CD14-positive monocyte (primary cell): ENCODE measurements at regions not wholly inside any gene's neighbourhood (a gene's known extent, or its start where the extent isn't known, plus 50 kb on each side); places are given as distances from the start of the nearest gene placed in this dataset.

ENCODE experiments used
- DNase-seq, 3 donors: peaks; one replicate each; pipeline ENCODE4 v3.0.0-alpha.2; 2011 to 2022
- H2AFZ ChIP-seq: 2 replicates; pipeline ENCODE4 v1.6.0; 2012; ENCODE audit warnings: mild to moderate bottlenecking, low read depth, low read length, inconsistent platforms; ENCODE audit not compliant: insufficient read depth, poor library complexity, severe bottlenecking
- H3K27ac ChIP-seq, 2 donors: 1 replicate in 1 of 2; 2 replicates in 1 of 2; pipeline ENCODE4 v1.5.1; 2012 to 2013; ENCODE audit warnings: low read length in 2 of 2, control low read depth in 1 of 2, inconsistent platforms in 1 of 2, low read depth in 1 of 2, mild to moderate bottlenecking in 1 of 2
- H3K27me3 ChIP-seq, 2 donors: one replicate each; pipeline versions ENCODE4 v1.6.0 to v1.6.1; 2011 to 2013; ENCODE audit warnings: low read length in 2 of 2; ENCODE audit not compliant: control insufficient read depth in 2 of 2, insufficient read depth in 2 of 2
- H3K36me3 ChIP-seq, 2 donors: replicated peaks in 1 of 2; 1 replicate in 1 of 2; 2 replicates in 1 of 2; pipeline versions ENCODE4 v1.5.1 to v1.6.1; 2012 to 2013; ENCODE audit warnings: low read length in 2 of 2, control low read depth in 1 of 2, inconsistent platforms in 1 of 2, mild to moderate bottlenecking in 1 of 2; ENCODE audit not compliant: insufficient read depth in 2 of 2, control insufficient read depth in 1 of 2
- H3K4me1 ChIP-seq, 2 donors: 1 replicate in 1 of 2; 2 replicates in 1 of 2; pipeline versions ENCODE4 v1.5.1 to v1.6.1; 2012 to 2013; ENCODE audit warnings: low read length in 2 of 2, control low read depth in 1 of 2, inconsistent platforms in 1 of 2, mild to moderate bottlenecking in 1 of 2, moderate library complexity in 1 of 2; ENCODE audit not compliant: insufficient read depth in 2 of 2, control insufficient read depth in 1 of 2
- H3K4me2 ChIP-seq: replicated peaks from 2 replicates; pipeline ENCODE3; 2012; ENCODE audit warnings: low read length, moderate library complexity, mild to moderate bottlenecking; ENCODE audit not compliant: poor library complexity, severe bottlenecking; ENCODE audit errors: extremely low read depth
- H3K4me3 ChIP-seq, 3 experiments: fragments of 200-600 bp in 1 of 3; sonication (generic) in 1 of 3; replicated peaks in 1 of 3; 1 replicate in 2 of 3; 2 replicates in 1 of 3; pipeline ENCODE4 v1.5.1; 2011 to 2013; ENCODE audit warnings: low read length in 3 of 3, mild to moderate bottlenecking in 3 of 3, control low read depth in 2 of 3, low read depth in 2 of 3, inconsistent platforms in 1 of 3, moderate library complexity in 1 of 3
- H3K79me2 ChIP-seq: 2 replicates; pipeline ENCODE4 v1.6.0; 2012; ENCODE audit warnings: mild to moderate bottlenecking, control low read depth, inconsistent platforms, low read length, moderate library complexity; ENCODE audit not compliant: insufficient read depth
- H3K9ac ChIP-seq: 2 replicates; pipeline ENCODE4 v1.6.0; 2017; ENCODE audit warnings: low read length, mild to moderate bottlenecking; ENCODE audit not compliant: insufficient read depth, poor library complexity, severe bottlenecking
- H3K9me3 ChIP-seq, 2 donors: replicated peaks in 1 of 2; 1 replicate in 1 of 2; 2 replicates in 1 of 2; pipeline versions ENCODE4 v1.5.1 to v1.6.1; 2012 to 2013; ENCODE audit warnings: low read length in 2 of 2, control low read depth in 1 of 2; ENCODE audit not compliant: control insufficient read depth in 1 of 2, insufficient read depth in 1 of 2
- H4K20me1 ChIP-seq: 2 replicates; pipeline ENCODE4 v1.6.0; 2012; ENCODE audit warnings: mild to moderate bottlenecking, low read length, control low read depth, moderate library complexity; ENCODE audit not compliant: insufficient read depth
- H3K27ac Mint-ChIP-seq, 7 donors: one replicate each; pipeline ENCODE4 v1.8.0; 2020; ENCODE audit warnings: mild to moderate bottlenecking in 7 of 7, mixed read lengths in 7 of 7, moderate library complexity in 6 of 7, inconsistent platforms in 2 of 7
- H3K27me3 Mint-ChIP-seq, 3 donors: one replicate each; pipeline ENCODE4 v1.8.0; 2021 to 2022; ENCODE audit warnings: low read depth in 3 of 3, mild to moderate bottlenecking in 3 of 3, mixed read lengths in 3 of 3, moderate library complexity in 3 of 3, inconsistent platforms in 1 of 3
- H3K36me3 Mint-ChIP-seq, 2 donors: one replicate each; pipeline ENCODE4 v1.8.0; 2020; ENCODE audit warnings: mixed read lengths in 2 of 2, inconsistent platforms in 1 of 2, mild to moderate bottlenecking in 1 of 2
- H3K4me1 Mint-ChIP-seq: one replicate; pipeline ENCODE4 v1.8.0; 2020; ENCODE audit warnings: mild to moderate bottlenecking, mixed read lengths
- H3K4me3 Mint-ChIP-seq, 2 donors: one replicate each; pipeline ENCODE4 v1.8.0; 2020; ENCODE audit warnings: mild to moderate bottlenecking in 2 of 2, mixed read lengths in 2 of 2, moderate library complexity in 1 of 2
- H3K9me3 Mint-ChIP-seq, 7 donors: one replicate each; pipeline ENCODE4 v1.8.0; 2020 to 2022; ENCODE audit warnings: mixed read lengths in 7 of 7, mild to moderate bottlenecking in 6 of 7, moderate library complexity in 6 of 7, inconsistent platforms in 2 of 7
- WGBS: methylation state at CpG from one replicate; pipeline ENCODE4 v1.1.5; 2013; ENCODE audit warnings: missing lambda C conversion rate; ENCODE audit not compliant: insufficient coverage; 5-methylcytosine and 5-hydroxymethylcytosine counted together
- intact Hi-C, 2 donors: fragments of 100-400 bp; cut with micrococcal nuclease; formaldehyde crosslinking; loops; one replicate each; pipeline versions ENCODE4 v1.15.0 to v1.15.1; 2023
- TF ChIP-seq, protein P1 (sequence below): fragments of 200-600 bp; IDR thresholded peaks from one replicate; pipeline ENCODE4 v1.8.0; 2022; ENCODE audit warnings: antibody characterized with exemption, mild to moderate bottlenecking

DNA sequence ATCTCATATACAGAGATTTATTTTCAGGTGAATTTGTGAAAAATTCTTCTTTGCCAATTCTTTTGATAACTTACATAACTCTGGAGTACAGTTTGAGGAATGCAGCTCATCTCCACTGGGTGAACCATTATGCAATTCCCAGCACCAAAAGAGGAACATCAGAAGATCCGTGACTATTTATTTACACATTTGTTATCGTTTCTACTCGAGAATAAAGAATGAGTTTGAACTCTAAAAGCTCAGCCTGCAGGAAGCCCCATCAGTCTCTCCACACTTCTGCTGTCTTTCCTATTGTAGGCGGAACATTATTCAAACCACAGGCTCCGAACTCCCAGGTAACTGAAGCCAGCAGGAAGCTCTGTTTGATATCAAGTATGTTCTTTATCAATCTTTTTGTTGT, 95.9 kb upstream of the IFNGR1 start:
- no peaks in the 10 kb centered on the region for H3K9me3 ChIP-seq
- H3K36me3 ChIP-seq, result no peaks in the 10 kb centered on the region
- H3K4me1 ChIP-seq, result peaks cover 19 to 23% of the 10 kb centered on the region in 2 donors
- peak overlapping the region; percentile 77 to 92 (median 91) for H3K27ac Mint-ChIP-seq
- peak overlapping the region in 1 of 2 donors; percentile 70 for H3K27ac ChIP-seq
- H3K4me3 Mint-ChIP-seq, result peak overlapping the region in 1 of 2 donors; percentile 80
- intact Hi-C loops, result loop anchor here (2.0 to 10.0 kb wide), 4 partner anchors 44 to 170 kb away; no protein-coding TSS in a partner anchor
- H3K27me3 ChIP-seq, result no peaks in the 10 kb centered on the region
- peak overlapping the region; percentile 34 for H2AFZ ChIP-seq
- no peak overlapping the region for H3K9ac ChIP-seq
- peak overlapping the region; percentile 58 for H3K4me2 ChIP-seq
- H3K36me3 Mint-ChIP-seq, result no peaks in the 10 kb centered on the region
- H4K20me1 ChIP-seq, result no peaks in the 10 kb centered on the region
- TF ChIP-seq, protein P1, sequence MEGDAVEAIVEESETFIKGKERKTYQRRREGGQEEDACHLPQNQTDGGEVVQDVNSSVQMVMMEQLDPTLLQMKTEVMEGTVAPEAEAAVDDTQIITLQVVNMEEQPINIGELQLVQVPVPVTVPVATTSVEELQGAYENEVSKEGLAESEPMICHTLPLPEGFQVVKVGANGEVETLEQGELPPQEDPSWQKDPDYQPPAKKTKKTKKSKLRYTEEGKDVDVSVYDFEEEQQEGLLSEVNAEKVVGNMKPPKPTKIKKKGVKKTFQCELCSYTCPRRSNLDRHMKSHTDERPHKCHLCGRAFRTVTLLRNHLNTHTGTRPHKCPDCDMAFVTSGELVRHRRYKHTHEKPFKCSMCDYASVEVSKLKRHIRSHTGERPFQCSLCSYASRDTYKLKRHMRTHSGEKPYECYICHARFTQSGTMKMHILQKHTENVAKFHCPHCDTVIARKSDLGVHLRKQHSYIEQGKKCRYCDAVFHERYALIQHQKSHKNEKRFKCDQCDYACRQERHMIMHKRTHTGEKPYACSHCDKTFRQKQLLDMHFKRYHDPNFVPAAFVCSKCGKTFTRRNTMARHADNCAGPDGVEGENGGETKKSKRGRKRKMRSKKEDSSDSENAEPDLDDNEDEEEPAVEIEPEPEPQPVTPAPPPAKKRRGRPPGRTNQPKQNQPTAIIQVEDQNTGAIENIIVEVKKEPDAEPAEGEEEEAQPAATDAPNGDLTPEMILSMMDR, result no peak
- no CpG with 5 or more reads among the region's 5 CpGs for WGBS
- H3K79me2 ChIP-seq, result no peaks in the 10 kb centered on the region
- peaks cover 20% of the 10 kb centered on the region for H3K4me1 Mint-ChIP-seq
- DNase-seq, result peak; percentile 67 to 88 (median 86)
- H3K4me3 ChIP-seq, result peak overlapping the region in 1 of 3 experiments; percentile 56
- peaks cover 0 to 4% (median 3%) of the 10 kb centered on the region in 3 donors for H3K27me3 Mint-ChIP-seq
- no peaks in the 10 kb centered on the region for H3K9me3 Mint-ChIP-seq

DNA sequence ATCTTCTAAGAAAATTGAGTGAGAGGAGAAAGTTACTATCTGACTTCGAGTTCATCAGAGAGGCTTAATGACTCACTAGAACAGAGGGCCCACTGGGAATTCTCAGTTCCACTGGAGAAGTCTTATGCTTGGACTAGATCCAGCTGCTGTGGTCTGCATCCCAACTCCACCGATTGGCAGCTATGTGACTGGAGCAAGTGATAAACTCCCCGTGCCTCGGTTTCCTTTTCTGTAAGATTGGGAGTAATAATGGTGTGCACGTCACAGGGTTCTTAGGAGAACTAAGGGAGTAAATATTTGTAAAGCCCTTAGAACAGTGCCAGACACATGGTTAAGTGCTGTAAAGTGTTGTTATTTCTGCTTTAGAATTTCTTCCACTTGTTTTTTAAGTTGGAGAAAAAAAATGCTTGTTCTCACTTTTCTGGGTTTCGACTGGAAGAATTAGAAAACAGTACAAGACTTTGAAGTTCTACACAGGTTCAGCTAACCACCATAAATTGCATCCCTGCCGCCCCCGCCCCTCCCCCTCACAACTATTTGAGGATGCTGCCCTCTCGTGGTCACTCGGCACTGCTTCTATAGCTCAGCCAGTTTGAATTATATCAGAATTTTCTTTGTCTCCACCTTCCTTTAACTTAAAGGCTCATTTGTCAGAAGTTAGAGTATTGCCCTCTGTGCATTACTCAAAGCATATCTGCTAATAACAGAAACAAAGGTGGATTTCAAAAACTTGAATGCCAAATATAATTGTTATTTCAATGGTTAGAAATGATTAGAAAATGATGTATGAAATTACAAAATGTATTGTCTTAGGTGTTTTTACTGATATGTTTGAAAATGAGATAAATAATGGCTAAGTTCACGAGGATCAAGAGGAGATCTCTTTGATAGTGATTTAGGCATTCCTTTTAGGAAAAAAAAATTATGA, 95.0 kb upstream of the IFNGR1 start:
- H3K27me3 Mint-ChIP-seq, result peaks cover 0 to 4% (median 3%) of the 10 kb centered on the region in 3 donors
- peaks cover 29% of the 10 kb centered on the region for H3K4me1 Mint-ChIP-seq
- Histone ChIP-seq H3K9me3 (no peaks in the 10 kb centered on the region), H3K27me3 (no peaks in the 10 kb centered on the region), H4K20me1 (no peaks in the 10 kb centered on the region), H3K4me2 (peak overlapping the region; percentile 9), H3K36me3 (no peaks in the 10 kb centered on the region), H3K27ac (no peak overlapping the region), H2AFZ (no peak overlapping the region), H3K4me1 (peaks cover 28 to 32% of the 10 kb centered on the region in 2 donors), H3K4me3 (no peak overlapping the region), H3K79me2 (no peaks in the 10 kb centered on the region), H3K9ac (no peak overlapping the region)
- H3K27ac Mint-ChIP-seq, result peak overlapping the region in 1 of 7 donors; percentile 68
- H3K9me3 Mint-ChIP-seq, result no peaks in the 10 kb centered on the region
- TF ChIP-seq, protein P1, result peak; percentile 83
- no peak overlapping the region for H3K4me3 Mint-ChIP-seq
- DNase-seq, result peak; percentile 54 to 80 (median 72)
- 29% methylated on average over 7 of the region's 11 CpGs for WGBS
- intact Hi-C loops, result loop anchor here (2.0 to 10.0 kb wide), 7 partner anchors 43 to 222 kb away; partner anchors contain the start of gene IFNGR1 (in 1 of the 2)
- no peaks in the 10 kb centered on the region for H3K36me3 Mint-ChIP-seq
